ENCODE measurements at regions not wholly inside any gene's neighbourhood (a gene's known extent, or its start where the extent isn't known, plus 50 kb on each side); places are given as distances from the start of the nearest gene placed in this dataset.

GRCh38 chr5:67366276-67366675 is 169.7 kb upstream of the CD180 start:
- TF ChIP-seq EZH2 (IDR thresholded peaks at IDR 0.05) (no peak), CTCF (IDR thresholded peaks at IDR 0.05) (no peak), EZH2phosphoT487 (IDR thresholded peaks at IDR 0.05) (no peak)

All from neural progenitor cell (in vitro differentiated cells).